GM19328 (cell line): ENCODE measurements at regions not wholly inside any gene's neighbourhood (a gene's known extent, or its start where the extent isn't known, plus 50 kb on each side); places are given as distances from the start of the nearest gene placed in this dataset.

ENCODE experiments used
- ATAC-seq: cut with Tn5 transposase; IDR thresholded peaks from one replicate; pipeline ENCODE4 v1.9.1; 2021; ENCODE audit warnings: mild to moderate bottlenecking, moderate library complexity; ENCODE audit not compliant: unreplicated experiment

GRCh38 chr2:160862226-160862625 lies 298.0 kb upstream of the TANK start:
- no peak for ATAC-seq

- ATAC-seq: no peak
Observed at GRCh38 chr2:160868891-160869290, 291.3 kb upstream of the TANK start.

DNA sequence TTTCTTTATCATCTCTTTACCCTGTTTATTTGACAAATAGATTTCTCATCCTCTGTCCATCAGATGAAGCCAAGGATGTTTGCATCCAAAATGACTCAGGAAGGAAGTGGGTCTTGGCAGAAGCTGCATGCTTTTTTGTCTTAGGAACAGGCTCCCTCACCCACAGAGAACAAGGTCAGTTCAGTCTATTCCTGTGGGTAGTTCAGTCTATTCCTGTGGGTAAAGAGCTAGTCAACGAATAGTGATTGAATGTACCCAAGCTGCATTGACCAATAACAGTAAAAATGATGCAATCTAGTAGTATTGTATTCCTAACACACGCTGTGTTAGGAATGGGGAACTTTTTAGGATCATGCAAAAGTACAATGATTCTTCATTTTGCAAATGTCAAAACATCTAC lies 290.8 kb upstream of the TANK start:
- no peak for ATAC-seq

DNA sequence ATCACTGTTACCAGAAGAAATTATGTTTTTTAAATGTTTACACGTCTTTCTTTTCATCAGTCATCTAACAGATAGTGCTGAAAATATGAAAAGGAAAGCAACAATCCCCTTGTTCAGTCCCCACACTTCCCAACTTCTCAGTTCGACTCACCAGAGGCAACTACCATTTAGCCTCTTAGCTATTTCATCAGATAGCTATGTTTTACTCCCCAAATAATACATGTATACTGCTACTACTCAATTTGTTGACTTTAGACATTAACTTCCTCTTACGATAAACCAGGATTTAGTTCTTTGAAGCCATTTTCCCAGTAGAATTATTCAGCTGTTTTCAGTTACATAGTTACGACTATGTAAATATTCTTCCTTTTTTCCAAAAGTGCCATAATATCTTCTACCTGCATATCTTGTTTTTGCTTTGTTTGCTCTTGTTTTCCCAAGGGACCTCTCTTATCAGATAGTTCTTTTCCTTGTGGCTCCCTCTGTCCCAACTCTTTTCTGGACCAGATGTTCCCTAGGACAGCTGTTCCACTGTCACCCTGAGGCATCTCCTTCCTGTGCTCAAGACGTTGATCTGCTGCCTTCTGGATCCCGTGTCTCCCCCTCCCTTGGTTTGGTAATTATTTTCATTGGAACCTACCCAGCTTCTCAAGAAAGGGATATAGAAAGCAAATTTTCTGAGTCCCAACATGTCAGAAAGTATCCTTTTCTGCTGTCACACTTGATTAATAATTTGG lies 289.3 kb upstream of the TANK start:
- no peak for ATAC-seq

- ATAC-seq: no peak
Observed at GRCh38 chr2:160871953-160872352, 288.3 kb upstream of the TANK start.

DNA sequence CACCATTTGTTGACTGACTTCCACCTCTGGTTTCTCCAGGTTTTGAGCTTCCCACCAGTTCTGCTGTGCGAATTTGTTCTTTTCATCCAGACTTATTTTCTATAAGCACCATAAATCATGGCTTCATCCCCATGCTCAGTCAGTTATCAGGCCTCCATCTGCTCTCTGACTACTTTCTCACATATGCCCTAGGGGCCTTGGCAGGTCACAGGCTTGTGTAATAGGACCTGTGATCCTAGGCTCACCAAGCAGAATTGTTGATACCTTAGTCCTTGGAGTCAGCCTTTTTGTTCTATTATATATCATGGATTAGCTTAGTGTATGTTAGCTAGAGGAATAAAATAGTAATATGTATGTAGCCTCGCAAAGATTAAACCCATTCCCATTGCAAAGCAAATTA lies 284.2 kb upstream of the TANK start:
- ATAC-seq: no peak

DNA sequence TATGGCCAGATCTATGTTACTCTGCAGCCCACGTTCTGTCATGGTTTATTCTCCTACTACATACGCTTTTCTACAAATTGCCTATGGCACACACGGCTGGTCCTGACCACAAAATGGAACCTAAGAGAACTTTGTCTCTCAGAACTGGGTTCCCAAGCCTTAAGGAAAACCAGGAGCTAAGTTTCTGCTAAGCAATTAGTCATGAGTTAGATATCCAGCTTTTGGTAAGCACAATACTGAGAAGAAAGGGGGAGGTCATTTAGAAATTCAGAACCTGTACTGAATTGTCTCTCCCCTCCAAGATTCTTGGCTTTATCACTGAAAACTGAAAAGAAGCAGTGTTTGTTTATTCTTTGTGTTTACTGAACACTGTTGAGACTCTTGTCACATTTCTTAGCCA lies 283.5 kb upstream of the TANK start:
- no peak for ATAC-seq

GRCh38 chr2:160878618-160879017 lies 281.6 kb upstream of the TANK start:
- no peak for ATAC-seq

- ATAC-seq: no peak
Observed at GRCh38 chr2:160882906-160883305, 277.3 kb upstream of the TANK start.

- no peak for ATAC-seq
Observed at GRCh38 chr2:160884056-160884455, 276.2 kb upstream of the TANK start.

DNA sequence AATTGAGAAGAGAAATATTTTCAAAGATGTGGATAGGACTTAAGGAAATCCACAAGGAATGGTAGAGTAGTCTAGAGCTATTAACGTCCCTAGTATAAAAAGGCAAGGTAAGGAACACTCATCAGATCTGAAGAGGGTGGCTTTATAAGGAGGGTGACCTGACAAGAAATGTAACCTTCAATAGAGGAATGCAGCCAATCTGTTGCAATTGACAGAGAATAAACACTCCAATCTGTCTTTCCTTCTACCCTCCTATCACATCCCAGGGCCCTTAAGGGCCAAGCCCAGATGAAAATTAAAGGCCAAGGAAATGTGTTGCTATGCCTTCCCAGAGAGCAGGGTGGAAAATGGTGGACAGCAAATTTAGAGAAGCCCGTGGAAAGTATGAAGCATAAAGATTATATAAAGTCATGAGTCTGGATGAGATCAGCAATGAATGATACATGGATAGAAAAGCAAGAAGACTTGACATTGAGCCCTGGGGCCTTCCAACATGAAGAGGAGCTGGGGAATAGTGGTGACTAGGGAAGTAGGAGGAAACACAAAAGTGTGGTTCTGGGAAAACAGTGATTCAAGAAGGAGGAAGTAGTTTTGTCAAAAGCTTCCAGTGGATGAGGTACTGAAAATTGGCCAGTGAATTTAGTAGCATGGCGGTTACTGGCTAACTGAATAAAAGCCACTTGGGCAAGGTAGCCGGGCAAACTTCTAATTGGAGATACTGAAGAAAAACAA lies 270.6 kb upstream of the TANK start:
- no peak for ATAC-seq

GRCh38 chr2:160890667-160891352 lies 269.4 kb upstream of the TANK start:
- no peak for ATAC-seq

DNA sequence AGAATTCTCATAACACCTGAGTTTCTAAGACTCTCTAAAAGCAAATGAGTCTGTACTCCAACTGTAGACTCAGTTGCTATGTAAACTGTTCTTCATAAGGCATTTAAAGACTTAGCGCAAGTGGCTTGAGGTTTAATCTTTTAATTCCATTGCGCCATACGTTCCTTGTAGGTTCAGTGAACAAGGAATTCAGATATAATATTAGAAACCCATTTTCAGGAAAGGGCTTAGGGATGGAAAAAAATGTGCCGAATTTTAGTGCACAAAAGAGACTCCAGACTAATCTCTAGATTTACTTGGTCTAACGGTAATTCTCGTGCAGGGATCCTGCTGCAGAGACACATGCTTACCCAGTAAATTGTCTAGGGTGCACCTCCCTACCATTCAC lies 268.9 kb upstream of the TANK start:
- no peak for ATAC-seq

GRCh38 chr2:160892204-160892603 lies 268.0 kb upstream of the TANK start:
- no peak for ATAC-seq

- ATAC-seq: no peak
Observed at GRCh38 chr2:160893581-160893980, 266.6 kb upstream of the TANK start.

DNA sequence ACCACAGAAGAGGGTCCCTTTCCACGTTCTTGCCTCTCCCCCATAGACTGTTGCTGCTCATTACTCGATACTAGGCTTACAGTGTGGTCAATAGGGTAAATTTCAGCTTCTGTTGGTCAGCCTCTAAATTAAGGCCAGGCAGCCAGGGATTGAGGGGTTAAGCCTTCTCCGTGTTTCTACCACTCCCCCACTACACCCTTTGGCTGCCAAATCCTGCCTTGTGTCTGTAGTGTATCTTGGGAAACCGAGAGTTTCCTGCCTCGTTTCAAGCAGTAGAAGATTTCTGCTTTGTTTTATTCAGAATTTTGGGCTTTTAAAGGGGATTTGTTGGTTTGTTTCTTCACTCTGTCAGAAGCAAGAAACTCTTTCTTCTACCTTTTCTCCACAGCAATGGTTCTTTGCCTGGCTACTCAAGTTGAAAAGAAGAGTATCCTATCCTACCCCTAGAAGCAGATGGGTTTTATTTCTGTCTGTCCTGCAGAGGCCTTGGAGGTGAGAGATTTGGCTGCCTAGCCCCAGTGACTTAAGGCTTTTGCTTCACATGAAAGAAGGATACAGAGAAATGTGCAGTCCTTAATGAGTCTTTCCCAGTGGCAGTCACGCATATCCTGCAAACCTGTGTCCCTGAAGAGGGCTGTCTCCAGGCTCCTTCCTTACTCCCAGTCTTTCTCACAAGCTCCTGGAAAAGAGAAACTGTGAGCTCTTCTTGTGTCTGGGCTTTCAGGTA lies 261.5 kb upstream of the TANK start:
- no peak for ATAC-seq

DNA sequence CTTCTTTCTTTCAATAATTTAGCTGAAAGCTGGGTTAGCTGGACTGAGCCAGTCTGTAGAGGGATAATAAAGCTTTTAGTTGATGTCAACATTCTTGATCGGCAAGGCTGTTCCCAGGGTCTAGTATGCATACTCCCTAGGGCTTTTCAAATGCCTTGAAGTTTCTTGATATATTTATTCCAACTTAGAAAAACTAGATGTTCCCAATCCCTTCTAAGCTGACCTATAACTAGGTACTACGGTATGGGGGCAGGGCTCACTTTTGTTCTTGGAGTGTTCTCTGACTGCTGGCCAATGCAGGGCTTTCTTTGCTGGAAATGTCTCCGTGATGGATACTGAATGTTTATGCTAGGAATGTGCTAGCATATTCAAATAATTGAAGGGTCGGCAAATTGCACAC lies 258.6 kb upstream of the TANK start:
- ATAC-seq: no peak

GRCh38 chr2:160905862-160906261 lies 254.4 kb upstream of the TANK start:
- no peak for ATAC-seq

DNA sequence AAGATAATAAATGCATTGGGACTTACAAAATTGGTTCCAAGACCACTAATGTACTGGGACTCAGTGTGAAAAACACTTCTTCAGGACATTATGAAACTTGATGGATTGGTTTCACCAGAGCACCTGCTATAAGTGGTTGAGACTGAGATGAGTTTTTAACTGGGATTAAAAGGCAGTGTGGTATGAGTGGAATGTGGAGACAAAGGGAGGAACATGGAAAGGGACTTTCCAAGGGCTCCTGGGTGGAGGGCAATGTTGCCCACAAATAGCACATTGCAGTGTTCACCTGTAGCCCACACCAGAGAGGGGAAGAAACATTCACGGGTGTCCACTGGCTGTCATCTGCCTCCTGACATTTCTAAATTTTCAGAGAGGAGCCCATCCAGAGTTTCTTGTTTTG lies 253.3 kb upstream of the TANK start:
- ATAC-seq: no peak

DNA sequence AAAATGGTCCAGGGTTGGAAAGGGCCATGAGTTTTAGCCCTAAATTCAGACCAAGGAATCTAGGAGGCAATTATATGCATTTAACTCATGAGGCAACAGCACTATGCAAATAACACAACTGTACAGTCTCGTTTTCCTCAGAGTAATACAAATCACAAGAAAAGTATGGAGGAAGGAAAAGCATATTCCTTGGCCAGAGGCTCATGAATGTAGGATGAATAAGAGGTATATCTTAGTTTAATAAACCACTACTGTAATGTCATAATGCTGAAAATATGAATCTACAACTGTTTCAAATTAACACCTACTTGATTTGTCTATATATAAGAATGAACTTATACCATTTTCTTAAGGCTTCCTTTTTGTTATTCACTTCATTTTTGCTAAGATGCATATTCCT lies 252.5 kb upstream of the TANK start:
- no peak for ATAC-seq

DNA sequence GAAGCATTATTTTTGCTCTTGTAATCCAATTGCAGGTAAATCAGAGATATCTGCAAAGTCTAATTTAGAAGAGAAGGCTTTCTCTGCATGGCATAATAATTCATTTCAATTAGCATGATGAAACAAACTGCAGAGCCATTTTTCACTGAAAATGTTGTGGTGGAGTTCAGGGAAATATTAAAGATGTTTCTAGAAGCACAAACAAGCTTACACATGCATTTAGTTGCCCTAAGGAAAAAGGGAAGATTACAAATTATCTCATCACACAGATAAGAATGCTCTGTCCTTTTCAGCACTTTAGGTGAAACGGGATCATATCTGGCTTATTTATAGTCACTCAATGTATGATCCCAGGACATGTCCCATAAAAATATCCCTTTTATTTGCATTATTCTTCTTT lies 252.1 kb upstream of the TANK start:
- no peak for ATAC-seq
